ENCODE measurements at regions not wholly inside any gene's neighbourhood (a gene's known extent, or its start where the extent isn't known, plus 50 kb on each side); places are given as distances from the start of the nearest gene placed in this dataset.

DNA sequence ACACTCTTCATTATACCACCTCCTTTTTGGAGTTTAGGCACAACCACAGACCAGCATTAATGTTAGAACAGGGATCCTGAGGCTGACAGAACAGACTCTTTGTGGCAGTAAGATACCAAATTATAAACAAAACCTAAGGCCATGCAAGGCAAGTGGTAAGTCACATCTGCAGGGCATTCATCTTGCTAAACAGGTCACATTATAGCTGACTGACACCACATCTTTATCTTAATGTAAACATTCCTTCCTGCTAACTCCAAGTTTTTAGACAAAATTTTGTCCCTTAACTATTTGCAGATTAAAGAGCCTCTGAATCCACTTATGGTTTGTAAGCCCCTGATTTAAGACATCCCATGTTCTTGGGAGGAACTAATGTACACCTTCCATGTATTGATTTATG lies 500.6 kb downstream of the PYDC2 start:
- Histone ChIP-seq H3K9me3 (no peaks in the 10 kb centered on the region), H3K4me1 (peaks cover 34 to 35% of the 10 kb centered on the region in 2 donors), H3K36me3 (no peaks in the 10 kb centered on the region), H3K27ac (peak overlapping the region in 2 of 3 donors; percentile 46 to 83), H3K27me3 (no peaks in the 10 kb centered on the region), H3K4me3 (replicated peaks in 1 of 3) (no peak overlapping the region)
- DNase-seq, result no peak
- intact Hi-C loops (cut with DNase I), result no loop called here
- TF ChIP-seq POLR2A (IDR thresholded peaks at IDR 0.05), result no peak
- TF ChIP-seq, protein P1, sequence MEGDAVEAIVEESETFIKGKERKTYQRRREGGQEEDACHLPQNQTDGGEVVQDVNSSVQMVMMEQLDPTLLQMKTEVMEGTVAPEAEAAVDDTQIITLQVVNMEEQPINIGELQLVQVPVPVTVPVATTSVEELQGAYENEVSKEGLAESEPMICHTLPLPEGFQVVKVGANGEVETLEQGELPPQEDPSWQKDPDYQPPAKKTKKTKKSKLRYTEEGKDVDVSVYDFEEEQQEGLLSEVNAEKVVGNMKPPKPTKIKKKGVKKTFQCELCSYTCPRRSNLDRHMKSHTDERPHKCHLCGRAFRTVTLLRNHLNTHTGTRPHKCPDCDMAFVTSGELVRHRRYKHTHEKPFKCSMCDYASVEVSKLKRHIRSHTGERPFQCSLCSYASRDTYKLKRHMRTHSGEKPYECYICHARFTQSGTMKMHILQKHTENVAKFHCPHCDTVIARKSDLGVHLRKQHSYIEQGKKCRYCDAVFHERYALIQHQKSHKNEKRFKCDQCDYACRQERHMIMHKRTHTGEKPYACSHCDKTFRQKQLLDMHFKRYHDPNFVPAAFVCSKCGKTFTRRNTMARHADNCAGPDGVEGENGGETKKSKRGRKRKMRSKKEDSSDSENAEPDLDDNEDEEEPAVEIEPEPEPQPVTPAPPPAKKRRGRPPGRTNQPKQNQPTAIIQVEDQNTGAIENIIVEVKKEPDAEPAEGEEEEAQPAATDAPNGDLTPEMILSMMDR (IDR thresholded peaks at IDR 0.05), result no peak

DNA sequence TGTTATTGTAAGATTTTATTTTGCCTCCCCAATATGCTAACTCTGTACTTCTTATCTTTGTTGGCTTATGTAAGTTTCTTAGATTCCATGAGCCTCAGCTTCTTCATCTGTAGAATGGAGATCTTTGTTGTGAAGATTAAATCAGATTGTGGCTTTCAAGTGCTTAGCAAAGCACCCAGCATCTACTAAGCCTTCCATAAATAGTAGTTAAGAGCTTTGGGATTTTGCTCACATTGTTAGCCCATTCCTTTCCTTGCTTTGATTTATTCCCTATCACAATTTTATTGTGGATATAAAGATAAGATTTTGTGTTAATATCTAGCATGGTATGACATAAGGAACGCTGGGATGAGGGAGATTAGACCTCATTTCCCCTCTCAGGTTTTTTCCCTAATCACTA lies 501.4 kb downstream of the PYDC2 start:
- intact Hi-C loops (cut with DNase I), result no loop called here

DNA sequence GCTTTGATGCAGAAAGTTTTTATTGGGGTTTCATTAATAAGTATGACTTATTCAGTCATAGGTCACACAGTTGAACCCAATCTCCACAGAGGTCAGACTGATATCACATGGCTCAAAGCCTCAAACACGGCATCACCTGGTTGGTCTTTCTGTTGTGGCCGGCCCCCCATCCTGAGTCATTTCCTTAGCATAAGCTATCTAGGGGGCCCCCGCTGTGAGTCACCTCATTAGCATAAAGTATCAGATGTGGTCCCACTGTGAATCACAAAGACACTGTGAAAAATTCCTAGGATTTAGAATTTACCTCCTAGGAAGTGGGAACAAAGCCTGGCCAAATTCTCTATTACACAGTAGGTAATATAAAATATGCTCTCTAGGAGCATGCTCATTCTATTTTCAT lies 502.2 kb downstream of the PYDC2 start:
- Histone ChIP-seq H3K36me3 (no peaks in the 10 kb centered on the region), H3K27ac (no peak overlapping the region), H3K27me3 (no peaks in the 10 kb centered on the region), H3K9me3 (no peaks in the 10 kb centered on the region), H3K4me3 (replicated peaks in 1 of 3) (no peak overlapping the region), H3K4me1 (peaks cover 23 to 27% of the 10 kb centered on the region in 2 donors)
- 87 to 96% methylated on average over 3 of the region's 3 CpGs for WGBS, 2 donors
- DNase-seq, result no peak
- TF ChIP-seq POLR2A (IDR thresholded peaks at IDR 0.05), result no peak
- TF ChIP-seq, protein P1 (IDR thresholded peaks at IDR 0.05), result no peak
- intact Hi-C loops (cut with DNase I), result no loop called here

More for the DNA sequence above, 501.4 kb downstream of the PYDC2 start:
- Histone ChIP-seq H3K4me1 (peaks cover 29 to 30% of the 10 kb centered on the region in 2 donors), H3K9me3 (no peaks in the 10 kb centered on the region), H3K36me3 (no peaks in the 10 kb centered on the region), H3K27ac (no peak overlapping the region), H3K27me3 (no peaks in the 10 kb centered on the region), H3K4me3 (replicated peaks in 1 of 3) (no peak overlapping the region)
- DNase-seq, result no peak
- TF ChIP-seq POLR2A (IDR thresholded peaks at IDR 0.05), result no peak
- TF ChIP-seq, protein P1 (IDR thresholded peaks at IDR 0.05), result no peak
- 78 to 79% methylated on average over 1 of the region's 1 CpG for WGBS, 2 donors

DNA sequence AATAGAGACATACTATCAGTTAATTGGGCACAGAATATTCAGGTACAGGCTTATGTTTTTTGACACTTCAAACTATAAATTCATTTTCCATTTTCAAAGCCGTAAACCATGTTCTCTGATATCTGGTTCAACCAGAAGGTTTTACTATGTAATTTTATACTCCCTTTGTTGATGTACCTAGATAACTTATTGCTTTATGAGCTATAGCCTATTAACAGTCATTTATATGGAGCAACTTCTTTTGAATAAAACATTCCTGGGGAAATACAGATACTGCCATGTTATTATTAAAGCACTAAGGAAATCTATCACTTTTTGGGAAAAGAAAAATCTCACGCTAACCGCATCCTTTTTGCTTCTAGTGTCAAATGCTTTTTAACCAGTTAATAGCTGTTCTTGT lies 505.6 kb downstream of the PYDC2 start:
- Histone ChIP-seq H3K4me3 (replicated peaks in 1 of 3) (no peak overlapping the region), H3K4me1 (no peaks in the 10 kb centered on the region), H3K36me3 (no peaks in the 10 kb centered on the region), H3K9me3 (no peaks in the 10 kb centered on the region), H3K27me3 (no peaks in the 10 kb centered on the region), H3K27ac (no peak overlapping the region)
- WGBS, 2 donors, result 80 to 91% methylated on average over 3 of the region's 3 CpGs
- TF ChIP-seq, protein P1 (IDR thresholded peaks at IDR 0.05), result no peak
- TF ChIP-seq POLR2A (IDR thresholded peaks at IDR 0.05), result no peak
- DNase-seq, result no peak
- intact Hi-C loops (cut with DNase I), result no loop called here

DNA sequence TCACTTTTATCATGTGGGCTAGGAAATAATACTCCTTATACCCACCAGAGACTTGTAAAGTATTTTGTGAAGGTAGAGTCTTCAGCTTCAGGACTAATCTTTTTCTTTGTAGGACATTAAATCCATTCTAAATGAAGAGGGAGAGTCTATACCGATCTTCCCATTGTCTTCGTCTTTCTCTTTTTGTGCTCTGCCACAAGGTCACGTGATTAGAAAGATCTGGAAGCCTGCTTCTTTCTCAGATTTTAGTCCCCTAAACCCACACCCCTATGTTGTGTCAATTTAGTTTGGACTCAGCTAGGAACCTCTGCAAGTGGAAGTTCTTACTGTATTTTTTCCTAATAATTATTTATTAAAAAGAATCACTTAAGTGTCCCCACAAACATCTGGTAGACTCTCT lies 507.3 kb downstream of the PYDC2 start:
- Histone ChIP-seq H3K9me3 (no peaks in the 10 kb centered on the region), H3K4me3 (replicated peaks in 1 of 3) (no peak overlapping the region), H3K36me3 (no peaks in the 10 kb centered on the region), H3K4me1 (no peaks in the 10 kb centered on the region), H3K27me3 (no peaks in the 10 kb centered on the region), H3K27ac (no peak overlapping the region)
- no peak for DNase-seq
- TF ChIP-seq, protein P1 (IDR thresholded peaks at IDR 0.05), result no peak
- TF ChIP-seq POLR2A (IDR thresholded peaks at IDR 0.05), result no peak
- WGBS, 2 donors, result 60 to 73% methylated on average over 3 of the region's 3 CpGs
- intact Hi-C loops (cut with DNase I), result no loop called here
